Posterior cingulate gyrus (tissue), 11 donors: ENCODE measurements at regions not wholly inside any gene's neighbourhood (a gene's known extent, or its start where the extent isn't known, plus 50 kb on each side); places are given as distances from the start of the nearest gene placed in this dataset.
"Not testable (repeated sequence)": the region's sequence is repeated elsewhere in the genome, so short reads cannot be mapped to it uniquely, and the experiment has no call there.

Source experiments
- DNase-seq, 10 donors: peaks; one replicate each; pipeline versions ENCODE4 v3.0.0 to v3.0.0-alpha.2; 2020 to 2021; ENCODE audit warnings: mixed read lengths in 3 of 10
- intact Hi-C: fragments of 100-400 bp; cut with DNase I; formaldehyde crosslinking; loops from one replicate; pipeline ENCODE4 v1.15.1; 2023

DNA sequence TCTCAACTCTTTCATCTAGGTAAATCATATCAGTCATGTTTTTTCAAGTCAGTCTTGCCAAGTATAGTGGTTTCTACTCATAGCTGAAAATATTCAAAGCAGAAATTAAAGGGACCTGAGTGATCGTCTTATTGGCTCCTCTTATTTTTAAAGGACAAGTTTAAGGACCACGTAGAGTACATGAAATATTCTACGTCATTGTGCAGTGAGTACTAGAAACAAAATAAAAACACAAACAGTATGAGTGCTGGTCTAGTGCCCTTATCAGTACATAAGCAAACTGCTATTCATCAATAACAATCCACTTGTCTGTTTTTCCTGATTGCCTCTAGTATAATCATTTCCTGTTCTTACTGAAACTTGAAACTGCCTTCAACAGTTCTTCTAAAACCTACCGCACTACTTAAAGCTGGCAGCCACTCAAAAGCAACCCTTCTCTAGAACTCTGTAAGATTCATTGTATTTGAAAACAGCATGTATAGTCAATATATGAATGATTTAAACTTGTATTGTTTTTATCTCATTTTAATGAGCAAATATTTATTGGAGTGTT lies 853.7 kb downstream of the TAF11L14 start:
- DNase-seq: no peak
- intact Hi-C loops: no loop called here

GRCh38 chr5:18489703-18490102 lies 855.4 kb downstream of the TAF11L14 start:
- DNase-seq: no peak
- intact Hi-C loops: no loop called here

DNA sequence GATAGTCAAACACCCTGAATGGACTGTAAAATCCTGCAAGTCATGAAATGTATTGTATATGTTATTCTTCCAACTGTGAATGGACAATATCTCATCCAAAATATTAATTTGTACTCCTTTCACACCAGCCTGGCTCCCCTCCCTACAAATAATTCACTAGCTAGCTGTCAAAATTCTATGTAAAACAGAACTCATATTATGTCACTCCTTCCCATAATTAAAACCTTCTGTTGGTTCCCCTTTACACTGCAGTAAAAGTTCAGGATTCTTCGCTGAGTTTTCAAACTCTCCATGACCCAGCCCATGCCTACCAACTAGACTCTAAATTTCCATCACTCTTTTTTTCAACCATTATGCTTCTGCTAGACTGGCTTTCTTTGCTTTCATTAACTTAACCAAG lies 857.1 kb downstream of the TAF11L14 start:
- intact Hi-C loops: no loop called here
- DNase-seq: no peak

GRCh38 chr5:18495157-18495556 lies 860.9 kb downstream of the TAF11L14 start:
- DNase-seq: no peak
- intact Hi-C loops: no loop called here

DNA sequence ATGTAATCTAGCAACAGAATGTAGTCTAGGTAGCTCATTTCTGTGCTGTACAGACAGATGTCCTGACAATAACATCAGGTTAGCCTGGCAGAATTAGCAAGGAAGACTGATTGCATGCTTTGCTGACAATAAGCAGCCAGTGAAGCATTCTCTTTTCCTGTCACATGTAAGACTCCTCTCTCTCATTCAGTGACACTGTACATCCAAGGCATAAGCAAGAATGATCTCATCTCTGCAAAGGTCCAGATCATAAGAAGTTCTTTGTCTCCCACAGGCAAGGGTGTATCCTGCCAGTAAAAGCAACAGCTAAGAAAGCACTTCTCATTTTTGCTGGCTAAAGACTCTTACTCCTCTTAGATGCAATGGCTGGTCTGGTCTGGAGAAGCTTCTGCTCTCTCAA lies 861.8 kb downstream of the TAF11L14 start:
- intact Hi-C loops: no loop called here
- DNase-seq: no peak

GRCh38 chr5:18497089-18497488 lies 862.8 kb downstream of the TAF11L14 start:
- intact Hi-C loops: no loop called here

DNA sequence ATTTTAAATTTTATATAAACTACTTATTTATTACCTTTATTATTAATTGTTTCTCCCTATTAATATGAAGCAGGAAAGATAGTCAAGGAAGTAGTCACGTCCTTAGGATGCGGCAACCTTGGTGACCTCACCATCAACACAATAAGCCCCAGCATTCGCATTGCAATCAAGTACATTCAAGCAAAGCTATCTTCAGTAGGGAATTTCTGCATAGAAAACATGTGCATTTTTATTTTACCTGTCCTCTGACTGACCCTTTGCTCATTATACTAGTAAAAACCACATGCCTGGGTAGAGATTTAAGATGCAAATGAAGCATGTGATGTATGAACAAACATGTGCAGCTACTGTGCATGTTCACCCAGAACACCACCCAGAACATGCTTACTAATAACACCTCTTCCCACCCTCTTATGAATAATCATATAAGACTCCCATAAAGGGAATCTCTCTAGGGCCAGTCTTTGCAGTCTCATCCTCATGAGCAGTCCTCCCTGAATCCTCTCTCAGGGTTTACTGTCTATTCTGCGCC lies 869.6 kb downstream of the TAF11L14 start:
- intact Hi-C loops: no loop called here

More at GRCh38 chr5:18497089-18497488, 862.8 kb downstream of the TAF11L14 start:
- no peak for DNase-seq

DNA sequence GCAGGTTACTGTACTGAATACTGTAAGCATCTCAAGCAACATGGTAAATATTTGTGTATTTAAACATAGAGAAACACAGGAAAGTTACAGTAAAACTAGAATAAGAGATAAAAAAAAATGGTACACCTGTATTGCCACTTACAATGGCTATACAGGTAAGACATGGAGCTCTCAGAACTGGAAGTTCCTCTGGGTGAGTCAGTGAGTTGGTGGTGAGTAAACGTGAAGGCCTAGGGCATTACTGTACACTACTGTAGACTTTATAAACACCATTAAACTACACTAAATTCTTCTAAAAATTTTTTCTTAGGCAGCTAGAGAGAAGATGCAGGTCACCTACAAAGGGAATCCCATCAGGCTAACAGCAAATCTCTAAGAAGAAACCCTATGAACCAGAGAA lies 872.9 kb downstream of the TAF11L14 start:
- intact Hi-C loops: no loop called here
- no peak for DNase-seq

More for the DNA sequence above, 869.6 kb downstream of the TAF11L14 start:
- no peak for DNase-seq

DNA sequence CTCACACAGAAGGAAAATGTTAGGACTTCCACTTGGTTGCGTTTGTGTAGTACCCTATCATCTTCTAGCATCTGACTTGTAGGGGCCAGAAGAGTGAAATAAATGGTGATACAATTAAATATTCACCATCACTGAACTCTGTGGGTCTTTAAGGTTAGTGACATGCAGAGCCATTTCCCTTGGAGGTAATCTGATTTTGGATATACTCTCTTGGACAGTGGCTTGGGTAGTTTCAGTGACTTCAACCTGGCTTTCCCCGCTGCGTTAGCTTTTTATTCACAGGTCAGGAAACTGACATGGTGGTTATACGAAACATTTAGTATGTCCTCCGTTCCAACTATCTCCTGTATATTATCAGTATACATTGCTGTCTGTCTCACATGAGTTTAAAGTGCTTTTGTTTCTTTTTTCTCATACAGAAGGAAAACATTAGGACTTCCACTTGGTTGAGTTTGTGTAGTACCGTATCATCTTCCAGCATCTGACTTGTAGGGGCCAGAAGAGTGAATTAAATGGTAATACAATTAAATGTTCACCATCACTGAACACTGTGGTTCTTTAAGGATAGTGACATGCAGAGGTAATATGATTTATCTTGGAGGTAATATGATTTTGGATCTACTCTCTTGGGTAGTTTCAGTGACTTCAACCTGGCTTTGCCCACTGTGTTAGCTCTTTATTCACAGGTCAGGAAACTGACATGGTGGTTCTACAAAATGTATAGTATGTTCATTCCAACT lies 883.6 kb downstream of the TAF11L14 start:
- no peak for DNase-seq
- intact Hi-C loops: no loop called here

- DNase-seq: no peak
- intact Hi-C loops: no loop called here
Measured at GRCh38 chr5:18523380-18523779, 889.1 kb downstream of the TAF11L14 start.

GRCh38 chr5:18526792-18527405 lies 892.6 kb downstream of the TAF11L14 start:
- no peak for DNase-seq
- intact Hi-C loops: no loop called here

GRCh38 chr5:18533137-18533536 lies 898.9 kb downstream of the TAF11L14 start:
- DNase-seq: no peak
- intact Hi-C loops: no loop called here

GRCh38 chr5:18534119-18534518 lies 899.9 kb downstream of the TAF11L14 start:
- no peak for DNase-seq
- intact Hi-C loops: no loop called here

GRCh38 chr5:18535753-18536152 lies 901.5 kb downstream of the TAF11L14 start:
- intact Hi-C loops, DNase-seq: not testable (repeated sequence)

GRCh38 chr5:18544421-18544820 lies 910.2 kb downstream of the TAF11L14 start:
- DNase-seq: no peak
- intact Hi-C loops: no loop called here

- intact Hi-C loops: no loop called here
- no peak for DNase-seq
Measured at GRCh38 chr5:18546591-18546990, 912.3 kb downstream of the TAF11L14 start.

DNA sequence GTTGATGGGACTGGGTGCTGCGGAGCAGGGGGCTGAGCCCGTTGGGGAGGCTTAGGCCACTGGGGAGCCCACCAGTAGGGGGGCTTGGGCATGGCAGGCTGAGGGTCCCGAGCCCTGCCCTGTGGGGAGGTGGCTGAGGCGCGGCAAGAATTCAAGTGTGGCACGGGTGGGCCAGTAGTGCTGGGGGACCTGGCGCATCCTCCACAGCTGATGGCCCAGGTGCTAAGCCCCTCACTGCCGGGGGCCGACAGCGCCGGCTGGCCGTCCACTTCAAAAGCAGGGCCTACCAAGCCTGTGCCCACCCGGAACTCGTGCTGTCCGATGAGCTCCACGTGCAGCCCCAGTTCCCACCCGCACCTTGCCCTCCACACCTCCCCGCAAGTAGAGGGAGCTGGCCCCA lies 917.5 kb downstream of the TAF11L14 start:
- intact Hi-C loops: no loop called here
- peak in 2 of 10 donors; percentile 58 to 80 for DNase-seq

DNA sequence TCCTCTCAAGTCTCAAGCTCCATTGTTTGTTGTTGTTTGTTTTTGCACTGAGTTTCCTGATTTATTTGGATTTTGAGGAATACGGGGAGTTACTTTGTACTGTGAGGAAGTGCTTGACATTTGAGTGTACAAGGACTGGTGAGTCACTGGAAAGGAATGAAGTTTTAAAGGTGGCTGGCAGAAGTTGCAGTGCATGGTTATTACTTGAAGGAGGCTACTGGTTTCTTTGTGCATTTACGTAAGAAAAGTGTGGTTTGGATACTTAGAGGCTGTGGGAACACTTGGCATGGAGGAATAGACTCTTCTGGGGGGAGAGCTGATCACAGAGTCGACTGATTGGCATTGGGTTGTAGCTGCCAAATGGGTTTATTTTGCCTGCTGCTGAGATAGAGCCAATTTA lies 919.0 kb downstream of the TAF11L14 start:
- DNase-seq: no peak
- intact Hi-C loops: no loop called here

- intact Hi-C loops: no loop called here
Measured at GRCh38 chr5:18560602-18561001, 926.3 kb downstream of the TAF11L14 start.

DNA sequence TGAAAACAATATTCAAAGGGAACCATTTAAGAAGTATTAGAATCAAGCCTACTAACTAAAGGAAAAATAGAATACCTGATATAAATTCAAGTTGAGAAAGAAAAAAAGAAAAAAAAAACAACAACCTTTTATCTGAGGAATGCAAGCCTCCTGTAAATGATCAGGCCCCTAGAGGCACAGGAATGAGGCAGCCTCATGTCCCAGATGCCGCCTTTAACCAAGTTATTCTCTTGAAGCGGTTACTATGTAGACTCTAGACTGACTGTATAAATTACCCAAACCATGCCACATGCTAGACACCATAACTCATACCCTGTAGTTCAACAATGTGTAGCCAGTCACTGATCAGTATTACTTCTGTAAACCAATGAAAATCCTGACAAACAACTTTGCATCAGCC lies 929.6 kb downstream of the TAF11L14 start:
- intact Hi-C loops: no loop called here
- no peak for DNase-seq

More at GRCh38 chr5:18560602-18561001, 926.3 kb downstream of the TAF11L14 start:
- DNase-seq: no peak

DNA sequence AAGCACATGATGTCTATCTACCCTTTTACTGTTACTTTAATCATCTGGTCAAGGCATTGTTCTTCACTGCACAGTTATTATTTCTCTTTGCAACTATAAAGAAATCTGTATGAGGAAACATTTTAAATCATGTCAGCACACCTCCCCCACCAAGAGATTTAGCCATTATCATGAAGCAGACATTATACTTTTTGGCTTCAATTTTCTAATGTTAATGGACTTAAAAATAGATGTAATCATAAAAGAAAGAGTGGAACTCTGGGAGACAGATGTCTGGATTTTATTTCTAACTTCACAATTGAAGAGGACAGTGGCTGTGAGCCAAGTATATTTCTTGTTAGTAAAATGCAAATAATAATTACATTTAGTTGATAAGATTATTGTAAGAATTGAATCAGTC lies 932.4 kb downstream of the TAF11L14 start:
- intact Hi-C loops: no loop called here
- DNase-seq: no peak

- no peak for DNase-seq
- intact Hi-C loops: no loop called here
Measured at GRCh38 chr5:18576586-18576985, 942.3 kb downstream of the TAF11L14 start.
